ENCODE measurements at regions not wholly inside any gene's neighbourhood (a gene's known extent, or its start where the extent isn't known, plus 50 kb on each side); places are given as distances from the start of the nearest gene placed in this dataset.

GRCh38 chr16:64153718-64154117 lies 968.1 kb downstream of the CDH11 start:
- no peak for TF ChIP-seq CTCF (IDR thresholded peaks at IDR 0.05; ENCODE audit: insufficient read depth, low read length, severe bottlenecking)
- Histone ChIP-seq H3K27me3 (ENCODE audit: control insufficient read depth, insufficient read depth, low read length) (no peaks in the 10 kb centered on the region), H3K4me3 (ENCODE audit: low read depth, low read length) (no peak overlapping the region), H3K36me3 (ENCODE audit: control insufficient read depth, insufficient read depth, low read length) (no peaks in the 10 kb centered on the region)
- peak; percentile 50 for DNase-seq (ENCODE audit: low read depth)
- FAIRE-seq, result no peak

- FAIRE-seq (no peak), DNase-seq (ENCODE audit: low read depth) (no peak)
- no peak for TF ChIP-seq CTCF (IDR thresholded peaks at IDR 0.05; ENCODE audit: insufficient read depth, low read length, severe bottlenecking)
- Histone ChIP-seq H3K4me3 (ENCODE audit: low read depth, low read length) (no peak overlapping the region), H3K36me3 (ENCODE audit: control insufficient read depth, insufficient read depth, low read length) (no peaks in the 10 kb centered on the region), H3K27me3 (ENCODE audit: control insufficient read depth, insufficient read depth, low read length) (no peaks in the 10 kb centered on the region)
Measured at GRCh38 chr16:64151990-64152767, 969.7 kb downstream of the CDH11 start.

GRCh38 chr16:64150193-64150592 lies 971.7 kb downstream of the CDH11 start:
- no peak for FAIRE-seq
- no peak overlapping the region for H3K4me3 ChIP-seq (ENCODE audit: low read depth, low read length)
- H3K27me3 ChIP-seq (ENCODE audit: control insufficient read depth, insufficient read depth, low read length), result no peaks in the 10 kb centered on the region
- DNase-seq (ENCODE audit: low read depth), result peak; percentile 44
- no peaks in the 10 kb centered on the region for H3K36me3 ChIP-seq (ENCODE audit: control insufficient read depth, insufficient read depth, low read length)
- no peak for TF ChIP-seq CTCF (IDR thresholded peaks at IDR 0.05; ENCODE audit: insufficient read depth, low read length, severe bottlenecking)

GRCh38 chr16:64149756-64150155 lies 972.1 kb downstream of the CDH11 start:
- DNase-seq (ENCODE audit: low read depth) (no peak), FAIRE-seq (no peak)
- Histone ChIP-seq H3K27me3 (ENCODE audit: control insufficient read depth, insufficient read depth, low read length) (no peaks in the 10 kb centered on the region), H3K4me3 (ENCODE audit: low read depth, low read length) (no peak overlapping the region), H3K36me3 (ENCODE audit: control insufficient read depth, insufficient read depth, low read length) (no peaks in the 10 kb centered on the region)
- no peak for TF ChIP-seq CTCF (IDR thresholded peaks at IDR 0.05; ENCODE audit: insufficient read depth, low read length, severe bottlenecking)

- Histone ChIP-seq H3K4me3 (ENCODE audit: low read depth, low read length) (no peak overlapping the region), H3K36me3 (ENCODE audit: control insufficient read depth, insufficient read depth, low read length) (no peaks in the 10 kb centered on the region), H3K27me3 (ENCODE audit: control insufficient read depth, insufficient read depth, low read length) (no peaks in the 10 kb centered on the region)
- TF ChIP-seq CTCF (IDR thresholded peaks at IDR 0.05; ENCODE audit: insufficient read depth, low read length, severe bottlenecking), result no peak
- DNase-seq (ENCODE audit: low read depth), result no peak
- no peak for FAIRE-seq
Measured at GRCh38 chr16:64148356-64148755, 973.5 kb downstream of the CDH11 start.

- DNase-seq (ENCODE audit: low read depth) (no peak), FAIRE-seq (no peak)
- Histone ChIP-seq H3K4me3 (ENCODE audit: low read depth, low read length) (no peak overlapping the region), H3K36me3 (ENCODE audit: control insufficient read depth, insufficient read depth, low read length) (no peaks in the 10 kb centered on the region), H3K27me3 (ENCODE audit: control insufficient read depth, insufficient read depth, low read length) (no peaks in the 10 kb centered on the region)
- TF ChIP-seq CTCF (IDR thresholded peaks at IDR 0.05; ENCODE audit: insufficient read depth, low read length, severe bottlenecking), result no peak
Measured at GRCh38 chr16:64147941-64148340, 973.9 kb downstream of the CDH11 start.

All from bronchial epithelial cell (primary cell).